A673 (cell line): ENCODE measurements at regions not wholly inside any gene's neighbourhood (a gene's known extent, or its start where the extent isn't known, plus 50 kb on each side); places are given as distances from the start of the nearest gene placed in this dataset.

Experiments
- EZH2 ChIP-seq: fragments of 200-600 bp; sonication (generic); IDR thresholded peaks from 2 replicates; pipeline ENCODE4 v1.6.1; 2017; ENCODE audit warnings: borderline replicate concordance, low read depth, mild to moderate bottlenecking, mixed read lengths, antibody characterized with exemption, low read length; ENCODE audit not compliant: poor library complexity, severe bottlenecking
- TF ChIP-seq, protein P1 (sequence below): fragments of 300-800, 200-600 bp; sonication (generic); conservative IDR thresholded peaks from 2 replicates; pipeline ENCODE4 v1.5.1; 2017; ENCODE audit warnings: low read depth, mild to moderate bottlenecking, antibody characterized with exemption, low read length, moderate library complexity, mixed read lengths

GRCh38 chr21:22881131-22881530, 1882.9 kb downstream of the NCAM2 start:
- TF ChIP-seq, protein P1, sequence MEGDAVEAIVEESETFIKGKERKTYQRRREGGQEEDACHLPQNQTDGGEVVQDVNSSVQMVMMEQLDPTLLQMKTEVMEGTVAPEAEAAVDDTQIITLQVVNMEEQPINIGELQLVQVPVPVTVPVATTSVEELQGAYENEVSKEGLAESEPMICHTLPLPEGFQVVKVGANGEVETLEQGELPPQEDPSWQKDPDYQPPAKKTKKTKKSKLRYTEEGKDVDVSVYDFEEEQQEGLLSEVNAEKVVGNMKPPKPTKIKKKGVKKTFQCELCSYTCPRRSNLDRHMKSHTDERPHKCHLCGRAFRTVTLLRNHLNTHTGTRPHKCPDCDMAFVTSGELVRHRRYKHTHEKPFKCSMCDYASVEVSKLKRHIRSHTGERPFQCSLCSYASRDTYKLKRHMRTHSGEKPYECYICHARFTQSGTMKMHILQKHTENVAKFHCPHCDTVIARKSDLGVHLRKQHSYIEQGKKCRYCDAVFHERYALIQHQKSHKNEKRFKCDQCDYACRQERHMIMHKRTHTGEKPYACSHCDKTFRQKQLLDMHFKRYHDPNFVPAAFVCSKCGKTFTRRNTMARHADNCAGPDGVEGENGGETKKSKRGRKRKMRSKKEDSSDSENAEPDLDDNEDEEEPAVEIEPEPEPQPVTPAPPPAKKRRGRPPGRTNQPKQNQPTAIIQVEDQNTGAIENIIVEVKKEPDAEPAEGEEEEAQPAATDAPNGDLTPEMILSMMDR: no peak
- TF ChIP-seq EZH2: no peak
